ENCODE measurements at regions not wholly inside any gene's neighbourhood (a gene's known extent, or its start where the extent isn't known, plus 50 kb on each side); places are given as distances from the start of the nearest gene placed in this dataset.
"Not testable (repeated sequence)": the region's sequence is repeated elsewhere in the genome, so short reads cannot be mapped to it uniquely, and the experiment has no call there.

GRCh38 chr5:106085556-106085955, 1585.2 kb downstream of the EFNA5 start:
- H3K27ac ChIP-seq: no peak overlapping the region
- TF ChIP-seq ZFX (IDR thresholded peaks at IDR 0.05): no peak
- TF ChIP-seq, protein P1, sequence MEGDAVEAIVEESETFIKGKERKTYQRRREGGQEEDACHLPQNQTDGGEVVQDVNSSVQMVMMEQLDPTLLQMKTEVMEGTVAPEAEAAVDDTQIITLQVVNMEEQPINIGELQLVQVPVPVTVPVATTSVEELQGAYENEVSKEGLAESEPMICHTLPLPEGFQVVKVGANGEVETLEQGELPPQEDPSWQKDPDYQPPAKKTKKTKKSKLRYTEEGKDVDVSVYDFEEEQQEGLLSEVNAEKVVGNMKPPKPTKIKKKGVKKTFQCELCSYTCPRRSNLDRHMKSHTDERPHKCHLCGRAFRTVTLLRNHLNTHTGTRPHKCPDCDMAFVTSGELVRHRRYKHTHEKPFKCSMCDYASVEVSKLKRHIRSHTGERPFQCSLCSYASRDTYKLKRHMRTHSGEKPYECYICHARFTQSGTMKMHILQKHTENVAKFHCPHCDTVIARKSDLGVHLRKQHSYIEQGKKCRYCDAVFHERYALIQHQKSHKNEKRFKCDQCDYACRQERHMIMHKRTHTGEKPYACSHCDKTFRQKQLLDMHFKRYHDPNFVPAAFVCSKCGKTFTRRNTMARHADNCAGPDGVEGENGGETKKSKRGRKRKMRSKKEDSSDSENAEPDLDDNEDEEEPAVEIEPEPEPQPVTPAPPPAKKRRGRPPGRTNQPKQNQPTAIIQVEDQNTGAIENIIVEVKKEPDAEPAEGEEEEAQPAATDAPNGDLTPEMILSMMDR (conservative IDR thresholded peaks at IDR 0.05): no peak

- H3K27ac ChIP-seq: no peak overlapping the region
- TF ChIP-seq ZFX (IDR thresholded peaks at IDR 0.05): no peak
- TF ChIP-seq, protein P1 (conservative IDR thresholded peaks at IDR 0.05): no peak
Measured at GRCh38 chr5:106085136-106085535, 1585.6 kb downstream of the EFNA5 start.

- no peak overlapping the region for H3K27ac ChIP-seq
- TF ChIP-seq, protein P1 (conservative IDR thresholded peaks at IDR 0.05): no peak
Measured at GRCh38 chr5:106080535-106080934, 1590.2 kb downstream of the EFNA5 start.

DNA sequence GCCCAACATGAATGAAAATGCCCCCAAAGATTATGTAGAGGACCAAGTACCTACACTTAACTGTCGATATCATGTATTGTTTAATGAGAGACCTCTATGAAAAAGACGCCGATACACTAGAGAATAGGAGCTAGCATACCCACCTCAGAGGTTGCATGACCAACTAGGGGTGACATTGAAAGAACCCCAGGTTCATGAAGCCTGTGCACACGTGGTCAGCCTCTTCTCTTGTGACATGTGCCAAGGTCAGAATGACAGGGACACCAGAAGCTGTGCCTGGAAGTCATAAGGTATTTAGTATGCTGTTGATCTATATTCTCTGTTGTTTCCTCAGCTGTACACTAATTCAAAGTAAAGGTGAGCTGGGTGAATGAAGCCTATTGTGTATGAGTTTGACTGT, 1594.1 kb downstream of the EFNA5 start:
- no peak for TF ChIP-seq ZFX (IDR thresholded peaks at IDR 0.05)
- TF ChIP-seq, protein P1 (conservative IDR thresholded peaks at IDR 0.05): no peak
- no peak overlapping the region for H3K27ac ChIP-seq

- no peak for TF ChIP-seq ZFX (IDR thresholded peaks at IDR 0.05)
- TF ChIP-seq, protein P1 (conservative IDR thresholded peaks at IDR 0.05): no peak
- H3K27ac ChIP-seq: no peak overlapping the region
Measured at GRCh38 chr5:106072208-106072607, 1598.5 kb downstream of the EFNA5 start.

DNA sequence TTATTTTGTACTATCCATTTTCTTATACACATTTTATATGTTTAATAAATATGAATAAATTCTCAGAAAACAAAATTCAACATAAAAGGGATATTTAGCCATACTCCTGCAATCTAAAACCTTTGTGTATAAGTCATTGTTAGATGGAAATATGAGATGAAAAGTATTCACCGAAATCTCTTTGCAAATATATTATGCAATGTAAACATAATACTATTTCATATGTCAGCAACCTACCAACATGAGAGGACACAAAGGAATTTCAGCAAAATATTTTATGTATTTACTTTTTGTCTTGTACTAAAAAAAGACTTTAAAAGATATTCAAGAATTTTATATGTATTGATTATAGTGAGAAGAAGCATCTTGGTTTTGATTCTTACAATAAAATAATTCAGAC, 1623.4 kb downstream of the EFNA5 start:
- TF ChIP-seq, protein P1 (conservative IDR thresholded peaks at IDR 0.05): no peak
- no peak for TF ChIP-seq ZFX (IDR thresholded peaks at IDR 0.05)
- no peak overlapping the region for H3K27ac ChIP-seq

GRCh38 chr5:106032069-106032468, 1638.7 kb downstream of the EFNA5 start:
- not testable (repeated sequence) for H3K27ac ChIP-seq

GRCh38 chr5:106028314-106028713, 1642.4 kb downstream of the EFNA5 start:
- TF ChIP-seq ZFX (IDR thresholded peaks at IDR 0.05): no peak
- TF ChIP-seq, protein P1 (conservative IDR thresholded peaks at IDR 0.05): no peak
- H3K27ac ChIP-seq: no peak overlapping the region
